Natural killer cell (primary cell): ENCODE measurements at regions not wholly inside any gene's neighbourhood (a gene's known extent, or its start where the extent isn't known, plus 50 kb on each side); places are given as distances from the start of the nearest gene placed in this dataset.

ENCODE experiments used
- ATAC-seq, 3 donors: fragments of 150-1000 bp in 2 of 3; fragments of 200-7000 bp in 1 of 3; cut with Tn5 transposase; 1 replicate in 1 of 3; 2 replicates in 2 of 3; pipeline ENCODE4 v1.10.0; 2021; ENCODE audit warnings: mild to moderate bottlenecking in 2 of 3, moderate library complexity in 2 of 3
- DNase-seq, 2 donors: peaks; one replicate each; pipeline versions ENCODE4 v3.0.0 to v3.0.0-alpha.2; 2013 to 2021; ENCODE audit warnings: mixed read lengths in 1 of 2
- H3K27ac ChIP-seq: one replicate; pipeline ENCODE4 v1.5.1; 2013; ENCODE audit warnings: mild to moderate bottlenecking, low read length
- H3K27me3 ChIP-seq: one replicate; pipeline ENCODE4 v1.6.1; 2013; ENCODE audit warnings: low read length; ENCODE audit not compliant: control insufficient read depth, insufficient read depth
- H3K36me3 ChIP-seq: one replicate; pipeline ENCODE4 v1.6.1; 2013; ENCODE audit warnings: low read length; ENCODE audit not compliant: control insufficient read depth, insufficient read depth
- H3K4me1 ChIP-seq: one replicate; pipeline ENCODE4 v1.6.1; 2013; ENCODE audit warnings: low read length; ENCODE audit not compliant: control insufficient read depth, insufficient read depth
- H3K4me3 ChIP-seq: one replicate; pipeline ENCODE4 v1.5.1; 2013; ENCODE audit warnings: low read length
- H3K9me3 ChIP-seq: one replicate; pipeline ENCODE4 v1.6.1; 2013; ENCODE audit warnings: low read length; ENCODE audit not compliant: control insufficient read depth, insufficient read depth
- H3K27ac Mint-ChIP-seq, 2 donors: one replicate each; pipeline ENCODE4 v1.8.0; 2022; ENCODE audit warnings: mild to moderate bottlenecking in 2 of 2, mixed read lengths in 2 of 2, moderate library complexity in 1 of 2
- H3K27me3 Mint-ChIP-seq, 2 donors: one replicate each; pipeline ENCODE4 v1.8.0; 2022; ENCODE audit warnings: low read depth in 2 of 2, mixed read lengths in 2 of 2
- H3K36me3 Mint-ChIP-seq: one replicate; pipeline ENCODE4 v1.8.0; 2022; ENCODE audit warnings: mixed read lengths
- H3K4me1 Mint-ChIP-seq, 2 donors: one replicate each; pipeline ENCODE4 v1.8.0; 2022; ENCODE audit warnings: mixed read lengths in 2 of 2
- H3K4me3 Mint-ChIP-seq: one replicate; pipeline ENCODE4 v1.8.0; 2022; ENCODE audit warnings: mild to moderate bottlenecking, moderate library complexity, mixed read lengths
- H3K9me3 Mint-ChIP-seq, 2 donors: one replicate each; pipeline ENCODE4 v1.8.0; 2022; ENCODE audit warnings: mixed read lengths in 2 of 2
- CTCF ChIP-seq: fragments of 200-600 bp; IDR thresholded peaks from one replicate; pipeline ENCODE4 v1.8.0; 2022; ENCODE audit warnings: antibody characterized with exemption
- WGBS: methylation state at CpG from one replicate; pipeline ENCODE4 v1.1.7; 2013; ENCODE audit warnings: missing lambda C conversion rate; ENCODE audit not compliant: insufficient coverage; 5-methylcytosine and 5-hydroxymethylcytosine counted together
- intact Hi-C: fragments of 100-400 bp; cut with micrococcal nuclease; formaldehyde crosslinking; loops from one replicate; pipeline ENCODE4 v1.14.2; 2022

GRCh38 chr12:114918535-114919233 is 234.7 kb upstream of the TBX3 start:
- no peaks in the 10 kb centered on the region for H3K4me1 ChIP-seq
- Mint-ChIP-seq H3K4me3 (no peak overlapping the region), H3K27me3 (no peaks in the 10 kb centered on the region), H3K4me1 (no peaks in the 10 kb centered on the region), H3K9me3 (peaks cover 0 to 8% of the 10 kb centered on the region in 2 donors), H3K36me3 (no peaks in the 10 kb centered on the region), H3K27ac (no peak overlapping the region)
- intact Hi-C loops: no loop called here
- H3K27me3 ChIP-seq: no peaks in the 10 kb centered on the region
- no peaks in the 10 kb centered on the region for H3K36me3 ChIP-seq
- H3K4me3 ChIP-seq: no peak overlapping the region
- no peak for ATAC-seq
- 55% methylated on average over 3 of the region's 3 CpGs for WGBS
- DNase-seq: no peak
- peaks cover 3% of the 10 kb centered on the region for H3K9me3 ChIP-seq
- no peak for TF ChIP-seq CTCF
- no peak overlapping the region for H3K27ac ChIP-seq

- no peaks in the 10 kb centered on the region for H3K4me1 Mint-ChIP-seq
- Histone ChIP-seq H3K27ac (no peak overlapping the region), H3K36me3 (no peaks in the 10 kb centered on the region), H3K4me1 (no peaks in the 10 kb centered on the region), H3K4me3 (no peak overlapping the region), H3K27me3 (no peaks in the 10 kb centered on the region), H3K9me3 (peaks cover 3% of the 10 kb centered on the region)
- no peak overlapping the region for H3K4me3 Mint-ChIP-seq
- H3K27ac Mint-ChIP-seq: no peak overlapping the region
- H3K27me3 Mint-ChIP-seq: no peaks in the 10 kb centered on the region
- peaks cover 0 to 8% of the 10 kb centered on the region in 2 donors for H3K9me3 Mint-ChIP-seq
- H3K36me3 Mint-ChIP-seq: no peaks in the 10 kb centered on the region
- no peak for TF ChIP-seq CTCF
- no peak for ATAC-seq
- intact Hi-C loops: no loop called here
- DNase-seq: no peak
These were observed 234.0 kb upstream of the TBX3 start for GRCh38 chr12:114917953-114918352.

- Histone ChIP-seq H3K4me1 (no peaks in the 10 kb centered on the region), H3K9me3 (peaks cover 3% of the 10 kb centered on the region), H3K27ac (no peak overlapping the region), H3K27me3 (no peaks in the 10 kb centered on the region), H3K4me3 (no peak overlapping the region), H3K36me3 (no peaks in the 10 kb centered on the region)
- TF ChIP-seq CTCF: no peak
- DNase-seq (no peak), ATAC-seq (no peak)
- 82% methylated on average over 6 of the region's 6 CpGs for WGBS
- Mint-ChIP-seq H3K9me3 (peaks cover 0 to 10% of the 10 kb centered on the region in 2 donors), H3K4me3 (no peak overlapping the region), H3K36me3 (no peaks in the 10 kb centered on the region), H3K4me1 (no peaks in the 10 kb centered on the region), H3K27ac (no peak overlapping the region), H3K27me3 (no peaks in the 10 kb centered on the region)
- intact Hi-C loops: no loop called here
These were observed 233.3 kb upstream of the TBX3 start for GRCh38 chr12:114917307-114917706.

- Histone ChIP-seq H3K27ac (no peak overlapping the region), H3K9me3 (peaks cover 3% of the 10 kb centered on the region), H3K36me3 (no peaks in the 10 kb centered on the region), H3K4me3 (no peak overlapping the region), H3K27me3 (no peaks in the 10 kb centered on the region), H3K4me1 (no peaks in the 10 kb centered on the region)
- Mint-ChIP-seq H3K9me3 (peaks cover 0 to 10% of the 10 kb centered on the region in 2 donors), H3K4me3 (no peak overlapping the region), H3K27ac (no peak overlapping the region), H3K27me3 (no peaks in the 10 kb centered on the region), H3K4me1 (no peaks in the 10 kb centered on the region), H3K36me3 (no peaks in the 10 kb centered on the region)
- no peak for DNase-seq
- intact Hi-C loops: no loop called here
- WGBS: 61% methylated on average over 12 of the region's 12 CpGs
- no peak for TF ChIP-seq CTCF
- ATAC-seq: no peak
These were observed 232.6 kb upstream of the TBX3 start for GRCh38 chr12:114916541-114916940.
